ENCODE measurements at regions not wholly inside any gene's neighbourhood (a gene's known extent, or its start where the extent isn't known, plus 50 kb on each side); places are given as distances from the start of the nearest gene placed in this dataset.
A peak's percentile ranks its signal among the peaks of the same experiment; 100 is the strongest.

GRCh38 chr9:82613498-82613897 lies 449.4 kb downstream of the RASEF start:
- no peak for DNase-seq (ENCODE audit: low read depth)

GRCh38 chr9:82616545-82616944 lies 446.4 kb downstream of the RASEF start:
- DNase-seq (ENCODE audit: low read depth) = no peak

DNA sequence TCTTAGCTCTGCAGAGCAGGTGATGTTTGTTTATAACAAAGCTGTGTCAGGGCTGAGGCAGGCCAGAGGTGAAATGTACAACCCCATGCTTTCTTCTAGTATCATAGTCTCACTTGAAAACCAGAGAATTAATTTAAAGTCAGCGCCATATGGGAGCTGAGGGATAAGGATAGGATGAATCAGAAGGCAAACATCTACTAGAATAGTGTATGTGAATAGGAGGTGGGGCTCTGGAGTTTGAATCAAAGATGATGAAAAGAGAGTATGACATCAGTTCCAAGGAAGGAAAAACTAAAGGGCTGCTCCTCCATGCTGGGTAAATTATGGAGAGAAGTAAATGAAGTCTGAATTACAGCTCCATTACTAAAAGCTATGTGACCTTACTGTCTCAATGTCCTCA lies 441.5 kb downstream of the RASEF start:
- no peak for DNase-seq (ENCODE audit: low read depth)

GRCh38 chr9:82637368-82637767 lies 425.6 kb downstream of the RASEF start:
- DNase-seq (ENCODE audit: low read depth) = no peak

DNA sequence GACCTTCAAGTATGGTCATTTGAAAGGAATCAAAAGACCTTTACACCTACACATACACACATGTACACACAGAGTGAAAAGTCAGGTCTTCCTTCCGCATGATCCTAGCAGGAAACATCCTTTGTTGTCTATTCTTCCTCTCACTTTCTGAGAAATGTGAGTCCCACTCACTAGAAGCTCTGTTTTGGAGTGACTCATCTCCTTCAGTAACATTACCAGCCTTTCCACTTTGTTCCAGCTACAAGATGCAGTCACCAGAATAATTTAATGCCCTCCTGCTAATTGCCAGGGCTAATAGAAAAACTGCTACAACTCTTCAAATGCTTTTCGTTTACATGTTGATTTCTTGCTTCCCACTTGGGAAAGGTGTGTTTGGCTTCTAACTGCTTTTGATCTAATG lies 417.3 kb downstream of the RASEF start:
- peak; percentile 37 for DNase-seq (ENCODE audit: low read depth)

DNA sequence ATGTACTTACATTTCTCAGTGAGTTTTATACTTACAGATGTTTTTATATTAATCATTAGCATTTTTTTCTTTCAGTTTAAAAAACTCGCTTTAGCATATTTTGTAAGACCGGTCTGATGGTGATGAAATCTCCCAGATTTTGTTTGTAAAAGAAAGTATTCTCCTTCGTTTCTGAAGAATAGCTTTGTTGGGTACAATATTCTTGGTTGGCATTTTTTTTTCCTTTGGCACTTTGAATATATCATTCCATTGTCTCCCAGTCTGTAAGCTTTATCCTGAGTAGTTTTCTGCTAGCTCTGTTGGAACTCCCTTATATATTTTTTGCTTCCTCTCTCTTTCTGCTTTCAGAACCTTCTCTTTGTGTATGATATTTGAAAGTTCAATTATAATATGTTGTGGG lies 412.6 kb downstream of the RASEF start:
- no peak for DNase-seq (ENCODE audit: low read depth)

DNA sequence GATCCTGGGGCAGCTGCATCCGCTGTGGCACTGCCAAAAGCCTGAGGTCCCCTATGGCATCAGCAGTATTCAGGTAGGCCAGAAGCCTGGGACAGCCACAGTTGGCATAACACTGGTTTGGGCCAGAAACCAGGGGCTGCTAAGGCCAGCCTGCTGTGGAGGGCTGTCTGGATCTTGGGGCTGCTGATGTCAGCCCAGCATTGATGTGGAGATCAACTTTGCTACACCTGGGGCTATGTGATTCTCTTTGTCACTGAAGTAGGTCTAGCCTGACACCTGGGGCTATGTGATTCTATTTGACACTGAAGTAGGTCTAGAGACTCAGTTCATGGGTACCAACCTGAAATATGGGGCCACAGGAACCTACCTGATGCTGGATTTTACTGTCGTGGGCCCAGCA lies 411.5 kb downstream of the RASEF start:
- DNase-seq (ENCODE audit: low read depth) = no peak

DNA sequence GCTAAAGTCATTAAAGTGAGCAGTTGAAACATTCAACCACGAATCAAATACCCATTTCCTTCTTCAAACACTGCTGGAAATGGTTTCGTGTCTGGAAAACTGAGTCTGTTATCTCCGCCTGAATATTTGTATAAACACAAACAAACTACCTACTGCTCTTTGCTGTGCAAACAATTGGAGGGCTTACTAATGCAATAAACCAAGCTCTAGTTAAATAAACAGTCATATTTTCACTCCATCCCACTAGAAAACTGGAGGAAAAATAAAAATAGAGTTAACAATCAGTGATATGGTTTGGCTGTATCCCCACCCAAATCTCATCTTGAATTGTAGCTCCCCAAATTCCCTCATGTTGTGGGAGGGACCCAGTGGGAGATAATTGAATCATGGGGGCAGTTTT lies 397.6 kb downstream of the RASEF start:
- no peak for DNase-seq (ENCODE audit: low read depth)

GRCh38 chr9:82668689-82669199 lies 394.2 kb downstream of the RASEF start:
- no peak for DNase-seq (ENCODE audit: low read depth)

- no peak for DNase-seq (ENCODE audit: low read depth)
Observed at GRCh38 chr9:82670000-82670399, 392.9 kb downstream of the RASEF start.

- DNase-seq (ENCODE audit: low read depth) = no peak
Observed at GRCh38 chr9:82670726-82671125, 392.2 kb downstream of the RASEF start.

GRCh38 chr9:82673201-82673600 lies 389.7 kb downstream of the RASEF start:
- DNase-seq (ENCODE audit: low read depth) = no peak

DNA sequence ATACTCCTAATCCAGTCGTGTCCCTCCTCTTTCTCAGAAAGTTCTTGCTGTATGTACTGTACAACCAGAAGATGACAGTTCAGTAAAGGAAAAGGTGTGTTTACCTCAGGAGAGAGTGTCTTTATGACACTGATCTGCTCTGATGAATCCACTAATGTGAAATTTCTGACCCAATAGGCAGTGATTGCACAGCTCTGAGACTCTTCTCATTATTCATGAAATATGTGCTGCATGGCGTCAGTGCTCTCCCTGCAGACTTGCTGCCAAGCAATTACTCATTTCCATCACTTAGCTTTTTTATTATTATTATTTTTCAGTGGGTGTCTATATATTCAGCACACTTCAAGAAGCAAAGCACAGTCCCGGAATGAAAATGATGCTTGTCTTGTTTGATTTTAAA lies 389.0 kb downstream of the RASEF start:
- no peak for DNase-seq (ENCODE audit: low read depth)

GRCh38 chr9:82675102-82675501 lies 387.8 kb downstream of the RASEF start:
- no peak for DNase-seq (ENCODE audit: low read depth)

DNA sequence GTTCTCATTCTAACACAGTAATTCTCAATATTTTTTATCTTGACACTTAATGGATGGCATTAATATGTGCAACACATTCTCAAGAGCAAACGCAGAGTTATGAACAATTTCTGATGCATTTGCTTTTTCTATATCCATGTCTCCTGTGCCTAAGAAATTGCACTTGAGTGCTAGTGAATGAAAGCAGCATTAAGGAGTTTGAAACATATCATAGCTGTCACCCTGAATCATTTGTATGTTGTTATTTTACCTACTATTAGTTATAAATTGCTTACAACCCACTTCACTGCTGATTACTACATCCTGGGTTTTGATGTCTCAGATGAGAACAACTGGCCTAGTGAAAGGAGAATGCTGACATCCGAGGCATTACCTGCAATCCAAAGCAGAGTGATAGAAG lies 387.3 kb downstream of the RASEF start:
- no peak for DNase-seq (ENCODE audit: low read depth)

GRCh38 chr9:82677086-82677485 lies 385.9 kb downstream of the RASEF start:
- DNase-seq (ENCODE audit: low read depth) = no peak

- no peak for DNase-seq (ENCODE audit: low read depth)
Observed at GRCh38 chr9:82679472-82679871, 383.5 kb downstream of the RASEF start.

DNA sequence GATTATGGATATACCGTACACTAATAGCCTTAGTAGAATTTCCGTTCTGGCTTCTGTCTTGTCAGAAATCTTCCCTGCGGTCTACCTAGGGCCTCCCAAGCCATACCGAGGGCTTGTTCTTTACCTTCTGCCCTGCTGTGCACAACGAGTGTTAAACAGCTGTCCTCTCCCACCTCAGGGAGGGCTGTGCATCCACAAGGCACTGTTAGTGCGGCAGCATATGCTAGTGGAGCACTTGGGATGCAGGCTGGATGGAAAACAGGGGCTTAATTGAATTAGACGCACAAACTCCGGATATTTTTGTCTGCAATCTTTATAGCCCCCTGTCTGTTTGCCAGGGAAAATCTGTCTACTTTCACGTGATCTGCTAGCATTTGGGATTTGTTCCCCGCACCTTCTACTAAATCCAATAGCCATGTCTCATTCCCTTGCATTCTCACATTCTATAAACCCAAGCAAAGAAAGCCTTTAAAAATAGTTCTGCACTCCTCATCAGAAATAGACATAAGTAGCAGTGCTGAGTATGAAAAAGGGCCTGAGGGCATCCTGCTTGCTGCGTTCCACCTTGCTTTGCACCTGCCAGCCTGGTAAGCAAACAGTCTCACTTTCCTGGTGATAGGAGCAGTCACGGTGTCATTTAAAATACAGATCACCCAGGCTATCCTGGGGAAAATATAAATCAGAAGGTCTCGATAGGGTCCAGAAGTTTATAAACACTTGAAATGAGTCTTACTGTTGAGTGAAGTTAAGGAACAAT lies 382.6 kb downstream of the RASEF start:
- DNase-seq (ENCODE audit: low read depth) = no peak

- no peak for DNase-seq (ENCODE audit: low read depth)
Observed at GRCh38 chr9:82681809-82682208, 381.1 kb downstream of the RASEF start.

DNA sequence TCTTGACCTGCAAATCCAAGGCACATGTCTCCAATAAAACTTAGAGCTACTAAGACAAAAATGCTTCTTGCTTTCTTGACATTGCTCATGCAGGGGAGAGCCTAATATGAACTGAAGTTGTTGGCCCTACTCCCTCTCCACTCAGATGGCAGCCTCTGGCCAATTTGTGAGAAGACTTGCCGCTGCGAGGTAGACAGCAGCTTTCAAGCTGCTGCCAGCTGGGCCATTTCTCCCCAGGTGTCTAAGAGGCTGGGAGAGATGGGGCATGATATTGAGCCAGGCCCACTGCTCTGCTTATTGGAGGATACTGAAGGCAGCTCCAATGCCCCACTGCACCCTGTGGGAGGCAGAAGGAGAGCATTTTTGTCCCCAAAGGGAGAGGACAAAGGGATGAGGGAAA lies 380.5 kb downstream of the RASEF start:
- DNase-seq (ENCODE audit: low read depth) = no peak

DNA sequence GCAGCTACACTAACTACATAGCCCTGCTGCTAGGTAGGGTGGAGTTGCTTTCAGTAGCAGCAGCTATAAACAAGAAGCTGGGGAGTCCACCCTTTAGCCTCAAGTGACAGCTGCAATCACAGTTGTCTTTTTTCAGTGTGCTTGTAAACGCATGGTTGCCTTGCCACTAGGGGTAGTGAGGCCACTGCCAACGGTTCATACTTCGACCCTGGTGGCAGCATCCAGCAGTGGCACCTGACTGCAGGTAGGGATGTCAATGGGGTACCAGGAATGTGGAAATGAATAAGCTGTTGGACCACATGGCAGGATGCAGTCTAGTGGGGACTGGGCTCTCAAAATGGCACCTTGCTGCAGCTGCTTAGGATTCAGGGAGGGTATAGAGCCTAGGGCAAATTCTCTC lies 367.2 kb downstream of the RASEF start:
- no peak for DNase-seq (ENCODE audit: low read depth)

- DNase-seq (ENCODE audit: low read depth) = no peak
Observed at GRCh38 chr9:82706786-82707185, 356.2 kb downstream of the RASEF start.

DNA sequence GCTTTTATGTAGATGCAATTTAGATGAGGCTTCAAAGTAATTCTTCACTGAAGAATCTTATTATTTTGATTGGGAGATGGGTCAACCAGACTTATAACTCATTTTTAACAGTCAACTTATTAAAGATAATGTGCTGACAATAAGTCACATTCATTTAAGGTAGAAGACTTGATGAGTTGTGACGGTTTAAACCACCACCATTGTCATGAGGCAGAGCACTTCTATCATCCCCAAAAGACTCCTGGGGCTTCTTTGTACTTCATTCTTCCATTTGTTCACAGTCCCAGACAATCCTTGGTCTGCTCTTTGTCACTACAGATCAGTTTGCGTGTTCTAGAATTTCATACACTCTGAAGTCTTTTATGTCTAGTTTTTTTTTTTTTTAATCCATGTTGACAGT lies 346.1 kb downstream of the RASEF start:
- no peak for DNase-seq (ENCODE audit: low read depth)

DNA sequence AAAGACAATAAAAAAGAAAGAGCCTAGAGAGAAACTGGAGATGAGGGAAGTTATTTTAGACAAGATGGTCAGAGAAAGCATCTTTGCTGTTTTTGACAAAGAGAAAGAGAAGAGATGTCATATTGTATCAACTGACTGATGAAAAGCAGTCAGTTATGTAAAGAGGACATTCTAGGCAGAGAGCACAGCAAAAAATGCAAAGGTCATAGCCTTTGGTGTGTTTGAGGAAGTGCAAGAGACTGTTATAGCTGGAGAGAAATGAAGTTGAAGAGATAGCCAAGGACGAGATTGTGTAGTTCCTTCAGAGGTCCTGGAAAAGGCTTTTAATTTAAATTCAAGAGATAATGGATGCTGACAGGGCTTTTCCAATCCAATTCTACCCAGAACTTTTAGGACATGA lies 342.4 kb downstream of the RASEF start:
- DNase-seq (ENCODE audit: low read depth) = no peak

All from renal cortical epithelial cell (primary cell).